Brain microvascular endothelial cell (primary cell): ENCODE measurements at regions not wholly inside any gene's neighbourhood (a gene's known extent, or its start where the extent isn't known, plus 50 kb on each side); places are given as distances from the start of the nearest gene placed in this dataset.

ENCODE experiments used
- DNase-seq: peaks from one replicate; pipeline ENCODE4 v3.0.0-alpha.2; 2020
- H3K27ac ChIP-seq: fragments of 250-450 bp; sonication (Bioruptor Pico); 2 replicates; pipeline ENCODE4 v1.5.1; 2020; ENCODE audit warnings: mild to moderate bottlenecking, moderate library complexity
- H3K27me3 ChIP-seq: fragments of 250-450 bp; sonication (Bioruptor Pico); replicated peaks from 2 replicates; pipeline ENCODE4 v1.5.1; 2020; ENCODE audit warnings: mild to moderate bottlenecking
- H3K36me3 ChIP-seq: fragments of 250-450 bp; sonication (Bioruptor Pico); replicated peaks from 2 replicates; pipeline ENCODE4 v1.5.1; 2020; ENCODE audit warnings: mild to moderate bottlenecking
- H3K4me3 ChIP-seq: 2 replicates; pipeline ENCODE4 v1.5.1; 2011; ENCODE audit warnings: low read depth, mild to moderate bottlenecking, control low read depth, low read length, moderate library complexity
- CTCF ChIP-seq: IDR thresholded peaks from 2 replicates; pipeline ENCODE4 v1.5.1; 2011; ENCODE audit warnings: low read depth, mild to moderate bottlenecking, moderate library complexity, low read length, control low read depth, inconsistent platforms; ENCODE audit errors: missing control alignments
- in situ Hi-C: cut with HindIII; loops from 2 replicates; pipeline ENCODE4 v1.10.0; 2017; ENCODE audit warnings: low sequenced_read_pairs, low pct_ligation_motif_present

- TF ChIP-seq CTCF = no peak
- Histone ChIP-seq H3K4me3 (no peak overlapping the region), H3K36me3 (no peaks in the 10 kb centered on the region), H3K27me3 (no peaks in the 10 kb centered on the region), H3K27ac (no peak overlapping the region)
- in situ Hi-C loops = no loop called here
- no peak for DNase-seq
Measured at GRCh38 chr4:186451982-186452381, 103.4 kb downstream of the MTNR1A start.

- in situ Hi-C loops = no loop called here
- Histone ChIP-seq H3K27ac (no peak overlapping the region), H3K27me3 (no peaks in the 10 kb centered on the region), H3K4me3 (no peak overlapping the region), H3K36me3 (no peaks in the 10 kb centered on the region)
- TF ChIP-seq CTCF = no peak
- DNase-seq = no peak
Measured at GRCh38 chr4:186449954-186450353, 105.4 kb downstream of the MTNR1A start.

- DNase-seq = no peak
- no peaks in the 10 kb centered on the region for H3K27me3 ChIP-seq
- in situ Hi-C loops = no loop called here
- H3K4me3 ChIP-seq = no peak overlapping the region
- H3K27ac ChIP-seq = no peak overlapping the region
- TF ChIP-seq CTCF = no peak
- no peaks in the 10 kb centered on the region for H3K36me3 ChIP-seq
Measured at GRCh38 chr4:186445040-186445439, 110.3 kb downstream of the MTNR1A start.

- DNase-seq = no peak
- TF ChIP-seq CTCF = no peak
- Histone ChIP-seq H3K27me3 (no peaks in the 10 kb centered on the region), H3K27ac (no peak overlapping the region), H3K4me3 (no peak overlapping the region), H3K36me3 (no peaks in the 10 kb centered on the region)
- in situ Hi-C loops = no loop called here
Measured at GRCh38 chr4:186441502-186441901, 113.9 kb downstream of the MTNR1A start.

GRCh38 chr4:186428481-186428880, 126.9 kb downstream of the MTNR1A start:
- DNase-seq = no peak
- in situ Hi-C loops = no loop called here
- no peaks in the 10 kb centered on the region for H3K27me3 ChIP-seq
- no peak overlapping the region for H3K4me3 ChIP-seq
- no peaks in the 10 kb centered on the region for H3K36me3 ChIP-seq
- no peak overlapping the region for H3K27ac ChIP-seq
- TF ChIP-seq CTCF = no peak

- H3K27ac ChIP-seq = no peak overlapping the region
- H3K27me3 ChIP-seq = no peaks in the 10 kb centered on the region
- DNase-seq = no peak
- in situ Hi-C loops = no loop called here
- H3K36me3 ChIP-seq = no peaks in the 10 kb centered on the region
- no peak overlapping the region for H3K4me3 ChIP-seq
- TF ChIP-seq CTCF = no peak
Measured at GRCh38 chr4:186424745-186425144, 130.6 kb downstream of the MTNR1A start.
